Heart right ventricle (tissue), 16 donors: ENCODE measurements at regions not wholly inside any gene's neighbourhood (a gene's known extent, or its start where the extent isn't known, plus 50 kb on each side); places are given as distances from the start of the nearest gene placed in this dataset.
A peak's percentile ranks its signal among the peaks of the same experiment; 100 is the strongest.

Source experiments
- ATAC-seq, 8 donors: fragments of 200-7000 bp; cut with Tn5 transposase; one replicate each; pipeline ENCODE4 v1.9.1; 2020; ENCODE audit warnings: mild to moderate bottlenecking in 8 of 8, moderate library complexity in 8 of 8, moderate number of reproducible peaks in 1 of 8
- DNase-seq, 2 donors: peaks; one replicate each; pipeline ENCODE4 v3.0.0-alpha.2; 2020
- H3K27ac ChIP-seq, 10 donors: fragments of 200-600 bp; sonication (generic) in 2 of 10; one replicate each; pipeline versions ENCODE4 v1.5.0 to v1.8.0; 2020 to 2022; ENCODE audit warnings: mild to moderate bottlenecking in 3 of 10
- H3K27me3 ChIP-seq, 7 donors: fragments of 200-600 bp; one replicate each; pipeline ENCODE4 v1.8.0; 2021 to 2022; ENCODE audit warnings: mild to moderate bottlenecking in 2 of 7
- H3K36me3 ChIP-seq, 9 donors: fragments of 200-600 bp; sonication (generic) in 1 of 9; one replicate each; pipeline versions ENCODE4 v1.5.0 to v1.8.0; 2020 to 2022; ENCODE audit warnings: mild to moderate bottlenecking in 2 of 9
- H3K4me1 ChIP-seq, 9 donors: fragments of 200-600 bp; sonication (generic) in 1 of 9; one replicate each; pipeline versions ENCODE4 v1.5.0 to v1.8.0; 2020 to 2022; ENCODE audit warnings: mild to moderate bottlenecking in 4 of 9
- H3K4me3 ChIP-seq, 10 donors: fragments of 200-600 bp; sonication (generic) in 2 of 10; one replicate each; pipeline versions ENCODE4 v1.5.0 to v1.8.0; 2020 to 2022; ENCODE audit warnings: mild to moderate bottlenecking in 7 of 10, moderate library complexity in 2 of 10
- H3K9me3 ChIP-seq, 11 donors: fragments of 200-600 bp in 10 of 11; sonication (generic) in 2 of 11; one replicate each; pipeline versions ENCODE4 v1.5.0 to v1.8.0; 2013 to 2022; ENCODE audit warnings: mild to moderate bottlenecking in 2 of 11, control low read depth in 1 of 11, moderate library complexity in 1 of 11
- WGBS, 2 donors: extraction: QIAGEN DNeasy Blood & Tissue Kit; methylation state at CpG; one replicate each; pipeline ENCODE4 v1.1.7; 2013; ENCODE audit warnings: inconsistent platforms in 1 of 2; 5-methylcytosine and 5-hydroxymethylcytosine counted together
- intact Hi-C, 10 donors: fragments of 100-400 bp; cut with DNase I; formaldehyde crosslinking; loops; one replicate each; pipeline versions ENCODE4 v1.11.1 to v1.14.2; 2022
- TF ChIP-seq, protein P1 (sequence below), 9 donors: fragments of 200-600 bp; sonication (generic) in 2 of 9; IDR thresholded peaks; one replicate each; pipeline versions ENCODE4 v1.5.0 to v1.8.0; 2021 to 2022; ENCODE audit warnings: antibody characterized with exemption in 9 of 9, mild to moderate bottlenecking in 5 of 9, moderate library complexity in 1 of 9
- donor health status: Arrhythmogenic right ventricular cardiomyopathy.
- donor health status: ischemic (EF 13 %, LVEDD 7.1; RV severe dilation, severe dysfunction).
- donor health status: healthy with polysubstance abuse.
- donor health status: DM: no; HTN: yes; CAD: no.
- donor health status: DM: no; HTN: no; CAD: no.
- donor health status: ischemic (EF 25% LVEDD 6.9; RV normal size, moderate dysfunction).
- donor health status: ischemic (EF 25% LVEDD 5.7; RV mildly dilated, moderate dysfunction).
- donor health status: healthy.
- donor health status: DM: yes; HTN: yes; CAD: no.
- donor health status: Ischemic cardiomyopathy.
- donor health status: ischemic (EF 35%, LVEDD 5.7; RV mildly dilated, moderate dysfunction).
- donor health status: nonischemic (EF 11% LVEDD 7.7; RV severe dilation, severe dysfunction).
- donor health status: DM: yes; HTN: yes; CAD: no.
- donor health status: PGD.
- donor health status: ischemic (EF 29% LVEDD 5.4; RV normal size, mild dysfunction).
- donor health status: nonischemic (EF 23%, LVEDD 6.1; RV moderate dilation, normal function).

DNA sequence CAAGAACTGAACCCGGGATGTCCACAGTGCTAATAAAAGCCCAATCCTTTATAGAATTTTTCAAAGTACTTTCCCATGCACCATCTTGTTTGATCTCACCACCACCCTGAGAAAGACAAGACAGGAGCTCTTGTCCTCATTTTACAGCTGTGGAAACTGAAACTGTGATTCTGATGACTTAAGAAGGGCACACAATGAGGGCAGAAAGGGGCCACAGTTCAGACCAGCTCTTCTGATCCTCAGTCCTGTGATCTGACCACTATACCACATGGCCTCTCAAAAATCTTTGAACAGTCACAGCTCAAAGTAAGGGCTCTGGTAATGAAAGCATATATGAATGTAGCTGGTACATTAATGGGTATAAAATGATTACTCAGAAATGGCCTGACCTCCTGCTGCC, 127.3 kb upstream of the CPEB2 start:
- TF ChIP-seq, protein P1, sequence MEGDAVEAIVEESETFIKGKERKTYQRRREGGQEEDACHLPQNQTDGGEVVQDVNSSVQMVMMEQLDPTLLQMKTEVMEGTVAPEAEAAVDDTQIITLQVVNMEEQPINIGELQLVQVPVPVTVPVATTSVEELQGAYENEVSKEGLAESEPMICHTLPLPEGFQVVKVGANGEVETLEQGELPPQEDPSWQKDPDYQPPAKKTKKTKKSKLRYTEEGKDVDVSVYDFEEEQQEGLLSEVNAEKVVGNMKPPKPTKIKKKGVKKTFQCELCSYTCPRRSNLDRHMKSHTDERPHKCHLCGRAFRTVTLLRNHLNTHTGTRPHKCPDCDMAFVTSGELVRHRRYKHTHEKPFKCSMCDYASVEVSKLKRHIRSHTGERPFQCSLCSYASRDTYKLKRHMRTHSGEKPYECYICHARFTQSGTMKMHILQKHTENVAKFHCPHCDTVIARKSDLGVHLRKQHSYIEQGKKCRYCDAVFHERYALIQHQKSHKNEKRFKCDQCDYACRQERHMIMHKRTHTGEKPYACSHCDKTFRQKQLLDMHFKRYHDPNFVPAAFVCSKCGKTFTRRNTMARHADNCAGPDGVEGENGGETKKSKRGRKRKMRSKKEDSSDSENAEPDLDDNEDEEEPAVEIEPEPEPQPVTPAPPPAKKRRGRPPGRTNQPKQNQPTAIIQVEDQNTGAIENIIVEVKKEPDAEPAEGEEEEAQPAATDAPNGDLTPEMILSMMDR (IDR thresholded peaks at IDR 0.05), result no peak
- ATAC-seq (no peak), DNase-seq (no peak)
- H3K4me1 ChIP-seq, result peaks cover 0 to 22% (median 16%) of the 10 kb centered on the region in 9 donors
- 83 to 91% methylated on average over 1 of the region's 1 CpG for WGBS, 2 donors
- no peaks in the 10 kb centered on the region for H3K9me3 ChIP-seq
- H3K4me3 ChIP-seq, result no peak overlapping the region
- H3K36me3 ChIP-seq, result no peaks in the 10 kb centered on the region
- H3K27me3 ChIP-seq, result no peaks in the 10 kb centered on the region
- intact Hi-C loops, result no loop called here
- no peak overlapping the region for H3K27ac ChIP-seq

DNA sequence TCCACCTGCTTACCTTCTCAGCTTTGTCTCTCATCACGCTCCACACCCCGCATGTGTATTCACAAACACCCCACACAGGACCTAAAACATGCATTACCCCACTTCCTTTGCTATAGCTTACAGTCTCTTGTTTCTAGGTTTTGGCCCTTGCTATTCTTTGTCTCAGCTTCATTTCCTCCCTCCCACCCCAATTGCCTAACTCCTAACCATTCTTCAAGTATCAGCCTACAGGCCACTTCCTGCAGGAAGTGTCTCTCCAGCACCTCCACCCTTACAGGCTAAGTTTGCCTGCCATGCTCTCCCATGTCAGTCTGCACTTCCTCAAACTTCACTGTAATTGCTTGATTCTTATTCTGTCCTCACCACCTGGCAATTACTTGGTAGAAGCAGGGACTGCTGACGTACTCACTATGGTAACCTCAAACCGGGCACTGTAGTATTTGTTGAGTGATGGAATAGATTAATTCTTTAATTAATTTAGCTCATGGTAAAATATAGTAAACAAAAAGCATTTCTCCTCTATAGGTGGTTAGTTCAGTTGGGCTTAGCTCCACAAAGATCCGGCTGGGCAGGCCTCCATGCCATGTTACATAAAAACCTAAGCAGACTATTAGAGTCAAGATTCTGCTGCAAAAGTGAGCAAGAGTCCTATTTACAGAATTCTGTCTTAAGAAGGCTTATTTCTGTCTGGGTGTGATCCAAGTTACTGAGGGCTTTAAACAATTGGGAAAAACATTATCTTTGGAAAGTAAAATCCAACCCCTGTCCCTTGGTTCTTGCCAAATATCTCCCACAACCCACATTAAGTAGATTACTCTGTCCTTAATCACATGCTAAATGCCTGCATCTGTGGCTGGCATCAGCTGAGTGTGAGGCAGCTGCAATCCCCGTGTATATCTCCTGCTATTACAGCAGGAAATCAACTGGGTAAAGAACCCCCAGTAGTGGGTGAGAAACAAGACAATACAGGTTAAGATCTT, 124.7 kb upstream of the CPEB2 start:
- 34 to 37% methylated on average over 6 of the region's 6 CpGs for WGBS, 2 donors
- Histone ChIP-seq H3K27ac (peak overlapping the region in 9 of 10 donors; percentile 20 to 78 (median 34)), H3K4me1 (peaks cover 0 to 22% (median 16%) of the 10 kb centered on the region in 9 donors), H3K9me3 (no peaks in the 10 kb centered on the region), H3K36me3 (no peaks in the 10 kb centered on the region), H3K4me3 (no peak overlapping the region), H3K27me3 (no peaks in the 10 kb centered on the region)
- intact Hi-C loops, result no loop called here
- TF ChIP-seq, protein P1 (IDR thresholded peaks at IDR 0.05), result no peak
- peak; percentile 67 to 93 (median 88) for ATAC-seq
- peak in 1 of 2 donors; percentile 21 for DNase-seq

DNA sequence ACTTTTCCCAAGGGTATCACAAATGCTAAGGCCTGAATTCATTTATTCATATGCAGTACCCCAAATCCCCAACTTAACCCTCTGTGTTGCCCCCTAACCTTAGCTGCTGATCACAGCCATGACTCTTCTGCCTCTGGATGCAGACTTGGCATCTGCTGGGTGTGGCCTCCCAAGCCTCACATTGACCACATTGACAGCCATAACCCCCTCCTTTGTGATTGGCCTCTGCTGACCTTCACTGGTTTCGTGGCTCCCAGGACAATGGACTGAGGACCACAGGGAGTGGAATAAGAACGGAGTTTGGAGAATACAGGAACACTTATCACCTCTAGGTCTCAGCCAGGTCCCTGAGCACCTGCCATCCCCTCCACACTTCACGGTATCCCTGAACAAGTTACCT, 123.6 kb upstream of the CPEB2 start:
- Histone ChIP-seq H3K27me3 (no peaks in the 10 kb centered on the region), H3K27ac (no peak overlapping the region), H3K9me3 (no peaks in the 10 kb centered on the region), H3K36me3 (no peaks in the 10 kb centered on the region), H3K4me3 (no peak overlapping the region), H3K4me1 (peaks cover 0 to 22% (median 16%) of the 10 kb centered on the region in 9 donors)
- DNase-seq (no peak), ATAC-seq (no peak)
- TF ChIP-seq, protein P1 (IDR thresholded peaks at IDR 0.05), result no peak
- intact Hi-C loops, result no loop called here
- WGBS, 2 donors, result 93 to 95% methylated on average over 3 of the region's 3 CpGs

DNA sequence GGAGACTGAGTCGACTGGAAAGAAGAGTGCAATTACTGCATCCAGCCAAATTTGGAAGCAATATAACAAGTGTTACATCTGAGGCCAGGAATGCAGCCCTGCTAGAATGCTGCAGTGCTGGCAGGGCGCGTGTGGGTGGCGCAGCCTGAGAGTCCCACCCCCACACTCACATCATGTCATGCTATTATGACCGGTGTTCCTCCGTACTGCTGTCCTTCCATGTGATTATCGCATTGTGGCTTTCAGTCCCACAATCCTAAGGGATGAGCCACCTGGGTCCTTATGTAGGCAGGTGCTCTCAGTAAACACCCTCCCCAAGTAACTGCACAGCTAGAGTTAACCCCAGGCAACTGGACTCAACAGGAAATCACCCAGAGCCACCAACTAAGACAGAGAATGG, 122.6 kb upstream of the CPEB2 start:
- no peaks in the 10 kb centered on the region for H3K9me3 ChIP-seq
- no peaks in the 10 kb centered on the region for H3K27me3 ChIP-seq
- no peak overlapping the region for H3K27ac ChIP-seq
- H3K36me3 ChIP-seq, result no peaks in the 10 kb centered on the region
- no peak overlapping the region for H3K4me3 ChIP-seq
- no peak for ATAC-seq
- intact Hi-C loops, result no loop called here
- 90% methylated on average over 7 of the region's 7 CpGs for WGBS, 2 donors
- TF ChIP-seq, protein P1 (IDR thresholded peaks at IDR 0.05), result no peak
- H3K4me1 ChIP-seq, result peaks cover 0 to 22% (median 16%) of the 10 kb centered on the region in 9 donors
- no peak for DNase-seq
